Ectodermal cell (in vitro differentiated cells): ENCODE measurements at regions not wholly inside any gene's neighbourhood (a gene's known extent, or its start where the extent isn't known, plus 50 kb on each side); places are given as distances from the start of the nearest gene placed in this dataset.
A peak's percentile ranks its signal among the peaks of the same experiment; 100 is the strongest.

Experiments
- H3K27ac ChIP-seq: 2 replicates; pipeline ENCODE4 v1.7.0; 2013; ENCODE audit warnings: mild to moderate bottlenecking, low read depth, low read length; ENCODE audit not compliant: insufficient read depth, poor library complexity, severe bottlenecking
- H3K27me3 ChIP-seq: 2 replicates; pipeline ENCODE4 v1.7.0; 2013; ENCODE audit warnings: mild to moderate bottlenecking, low read length; ENCODE audit not compliant: insufficient read depth, control insufficient read depth, poor library complexity, severe bottlenecking
- H3K36me3 ChIP-seq: one replicate; pipeline ENCODE4 v1.7.0; 2013; ENCODE audit warnings: low read length; ENCODE audit not compliant: control insufficient read depth, insufficient read depth
- H3K4me1 ChIP-seq: one replicate; pipeline ENCODE4 v1.7.0; 2013; ENCODE audit warnings: low read length; ENCODE audit not compliant: control insufficient read depth, insufficient read depth
- H3K4me3 ChIP-seq: 2 replicates; pipeline ENCODE4 v1.7.0; 2013; ENCODE audit warnings: low read depth, low read length, control low read depth; ENCODE audit not compliant: insufficient read depth
- H3K9me3 ChIP-seq: 2 replicates; pipeline ENCODE4 v1.7.0; 2013; ENCODE audit warnings: mild to moderate bottlenecking, low read length, moderate library complexity; ENCODE audit not compliant: control insufficient read depth
- WGBS, 2 experiments: methylation state at CpG; one replicate each; pipeline ENCODE4 v1.1.7; 2013; ENCODE audit warnings: missing lambda C conversion rate in 2 of 2; 5-methylcytosine and 5-hydroxymethylcytosine counted together

GRCh38 chr19:34595683-34596082 is 81.3 kb downstream of the SCGB2B2 start:
- Histone ChIP-seq H3K27ac (no peak overlapping the region), H3K4me3 (no peak overlapping the region), H3K4me1 (no peaks in the 10 kb centered on the region), H3K36me3 (no peaks in the 10 kb centered on the region), H3K9me3 (no peaks in the 10 kb centered on the region), H3K27me3 (no peaks in the 10 kb centered on the region)
- 78 to 79% methylated on average over 10 of the region's 10 CpGs for WGBS, 2 experiments

DNA sequence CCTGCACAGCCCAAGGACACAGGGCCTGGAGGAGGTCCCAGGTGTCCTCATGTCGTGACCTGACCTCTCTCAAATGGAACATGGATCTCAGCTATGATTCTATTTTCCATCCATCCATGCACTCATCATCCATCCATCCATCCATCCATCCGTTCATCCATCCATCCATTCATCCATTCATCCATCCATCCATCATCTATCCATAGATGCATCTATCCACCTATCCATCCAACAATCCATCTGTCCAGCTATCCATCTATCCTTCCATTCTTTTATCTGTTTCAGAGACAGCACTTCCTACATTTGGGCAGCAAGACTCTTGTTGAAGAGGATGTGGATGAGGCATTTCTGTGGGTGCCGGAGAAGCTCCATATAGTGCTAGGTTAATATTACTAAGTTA is 86.7 kb downstream of the SCGB2B2 start:
- H3K9me3 ChIP-seq = no peaks in the 10 kb centered on the region
- H3K4me3 ChIP-seq = no peak overlapping the region
- no peaks in the 10 kb centered on the region for H3K4me1 ChIP-seq
- WGBS, 2 experiments = 50 to 65% methylated on average over 2 of the region's 3 CpGs
- no peak overlapping the region for H3K27ac ChIP-seq
- no peaks in the 10 kb centered on the region for H3K36me3 ChIP-seq
- H3K27me3 ChIP-seq = no peaks in the 10 kb centered on the region

DNA sequence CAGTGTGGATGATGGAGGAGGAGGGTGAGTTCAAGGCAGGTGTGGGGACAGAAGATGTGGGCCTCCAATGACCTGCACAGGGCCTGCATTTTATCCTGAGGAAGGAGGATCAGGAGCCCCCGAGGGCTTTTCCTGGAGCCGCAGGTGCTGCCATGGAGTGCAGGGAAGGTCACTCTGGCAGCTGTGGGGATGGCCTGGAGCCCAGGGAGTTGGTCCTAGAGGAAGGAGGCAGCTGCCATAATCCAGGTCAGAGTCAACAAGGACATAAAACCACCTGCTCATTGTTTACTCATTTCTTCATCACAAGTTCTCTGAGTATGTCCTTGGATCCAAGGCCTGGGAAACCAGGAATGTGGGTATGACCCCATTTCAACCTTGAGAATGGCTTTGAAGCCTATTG is 87.2 kb downstream of the SCGB2B2 start:
- 84 to 87% methylated on average over 2 of the region's 2 CpGs for WGBS, 2 experiments
- Histone ChIP-seq H3K4me3 (no peak overlapping the region), H3K9me3 (no peaks in the 10 kb centered on the region), H3K27me3 (no peaks in the 10 kb centered on the region), H3K27ac (no peak overlapping the region), H3K4me1 (no peaks in the 10 kb centered on the region), H3K36me3 (no peaks in the 10 kb centered on the region)

DNA sequence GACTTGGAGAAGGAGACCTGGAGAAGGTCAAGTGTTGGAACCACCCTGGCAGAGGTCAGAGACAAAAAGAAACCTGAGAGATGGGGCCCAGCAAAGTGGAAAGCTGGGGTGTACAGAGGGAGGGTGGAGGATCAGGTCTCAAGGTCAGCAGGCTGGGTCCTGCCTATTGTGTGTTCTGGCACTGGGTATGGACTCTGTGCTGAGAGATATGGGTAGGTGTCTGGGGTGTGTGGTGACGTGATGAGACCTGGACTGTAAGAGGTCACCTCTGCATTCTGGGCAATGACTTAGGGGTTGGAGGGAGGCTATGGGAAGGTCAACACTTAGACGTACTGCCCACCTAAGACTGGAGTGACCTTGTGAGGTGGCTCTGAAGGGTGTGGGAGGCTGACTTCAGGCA is 88.1 kb downstream of the SCGB2B2 start:
- no peaks in the 10 kb centered on the region for H3K9me3 ChIP-seq
- H3K27ac ChIP-seq = no peak overlapping the region
- H3K36me3 ChIP-seq = no peaks in the 10 kb centered on the region
- H3K4me1 ChIP-seq = no peaks in the 10 kb centered on the region
- H3K4me3 ChIP-seq = no peak overlapping the region
- 83 to 85% methylated on average over 2 of the region's 2 CpGs for WGBS, 2 experiments
- H3K27me3 ChIP-seq = no peaks in the 10 kb centered on the region

DNA sequence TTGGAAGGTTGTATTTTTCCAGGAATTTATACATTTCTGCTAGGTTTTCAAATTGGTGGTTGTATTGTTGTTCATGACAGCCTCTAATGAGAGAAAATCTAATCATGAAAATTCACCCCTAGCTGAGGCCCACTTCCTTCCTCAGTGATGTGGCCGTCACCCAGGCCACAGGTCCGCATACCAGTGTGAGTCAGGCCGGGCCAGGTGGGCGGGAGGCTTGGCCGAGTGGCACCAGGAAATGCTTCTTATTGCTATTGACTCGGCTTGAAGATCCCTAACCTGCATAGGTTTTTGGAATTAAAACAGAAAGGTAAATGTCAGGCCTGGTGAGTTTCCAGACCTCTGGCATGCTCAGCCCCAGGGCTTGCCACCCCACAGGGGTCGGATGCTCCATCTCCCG is 88.7 kb downstream of the SCGB2B2 start:
- H3K36me3 ChIP-seq = no peaks in the 10 kb centered on the region
- H3K4me3 ChIP-seq = no peak overlapping the region
- no peak overlapping the region for H3K27ac ChIP-seq
- H3K9me3 ChIP-seq = no peaks in the 10 kb centered on the region
- 82 to 83% methylated on average over 8 of the region's 8 CpGs for WGBS, 2 experiments
- no peaks in the 10 kb centered on the region for H3K4me1 ChIP-seq
- no peaks in the 10 kb centered on the region for H3K27me3 ChIP-seq

GRCh38 chr19:34580408-34580807 is 96.6 kb downstream of the SCGB2B2 start:
- H3K9me3 ChIP-seq = no peaks in the 10 kb centered on the region
- H3K4me3 ChIP-seq = no peak overlapping the region
- 70 to 71% methylated on average over 8 of the region's 8 CpGs for WGBS, 2 experiments
- H3K27me3 ChIP-seq = peaks cover 30% of the 10 kb centered on the region
- H3K27ac ChIP-seq = no peak overlapping the region
- no peaks in the 10 kb centered on the region for H3K36me3 ChIP-seq
- no peaks in the 10 kb centered on the region for H3K4me1 ChIP-seq

DNA sequence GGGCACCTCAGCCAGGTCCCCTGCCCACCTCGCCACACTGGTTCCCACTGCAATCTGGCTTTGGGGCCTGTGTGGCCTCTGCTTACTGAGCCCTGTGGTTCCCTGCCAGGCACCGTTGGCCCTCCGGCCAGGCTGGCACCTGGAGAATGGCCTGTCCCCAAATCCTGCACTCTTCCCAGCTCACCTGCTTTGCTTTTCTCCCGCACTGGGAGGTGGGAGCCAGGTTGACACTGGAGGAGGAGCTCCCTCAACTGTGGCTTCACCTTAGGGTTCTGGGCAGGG is 97.0 kb downstream of the SCGB2B2 start:
- Histone ChIP-seq H3K4me3 (no peak overlapping the region), H3K27ac (no peak overlapping the region), H3K4me1 (no peaks in the 10 kb centered on the region), H3K36me3 (no peaks in the 10 kb centered on the region), H3K27me3 (peaks cover 30% of the 10 kb centered on the region), H3K9me3 (no peaks in the 10 kb centered on the region)
- 90 to 92% methylated on average over 4 of the region's 4 CpGs for WGBS, 2 experiments

DNA sequence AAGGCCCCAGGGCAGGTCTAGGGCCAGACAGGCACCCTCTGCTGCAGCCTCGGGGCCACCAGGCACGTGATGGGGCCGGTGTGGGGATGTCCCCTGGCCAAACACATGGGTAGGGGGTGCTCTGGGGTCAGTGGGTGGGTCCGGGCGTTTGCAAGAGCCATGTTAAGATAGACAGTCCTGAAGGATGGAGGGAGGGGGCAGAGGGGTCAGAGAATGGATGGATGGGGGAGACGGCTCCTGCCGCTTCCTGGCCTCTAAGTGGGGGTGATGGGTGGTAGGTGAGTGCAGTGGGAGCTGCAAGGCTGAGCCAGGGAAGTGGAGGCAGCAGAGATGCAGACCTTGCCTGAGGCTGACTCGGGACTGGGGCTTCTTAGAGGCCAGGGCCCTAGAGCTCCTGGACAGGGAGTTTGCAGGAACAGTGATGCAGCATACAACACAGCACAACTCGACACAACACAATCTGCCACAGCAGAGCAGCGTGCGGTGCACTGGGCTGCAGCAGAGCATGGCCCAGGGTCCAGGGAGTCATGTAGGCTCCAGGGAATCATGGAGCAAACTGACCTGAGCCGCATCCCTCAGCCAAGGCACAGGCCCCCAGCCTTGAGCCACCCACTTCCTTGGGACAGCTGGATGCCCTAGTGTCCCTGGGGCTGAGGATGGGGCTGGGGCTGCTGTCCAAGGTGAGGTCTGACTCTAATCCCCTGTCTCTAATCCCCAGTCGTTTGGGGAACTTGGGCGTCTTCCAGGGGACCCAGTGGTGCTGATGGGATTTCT is 97.5 kb downstream of the SCGB2B2 start:
- Histone ChIP-seq H3K4me3 (no peak overlapping the region), H3K36me3 (no peaks in the 10 kb centered on the region), H3K27me3 (peaks cover 30% of the 10 kb centered on the region), H3K9me3 (no peaks in the 10 kb centered on the region), H3K27ac (no peak overlapping the region), H3K4me1 (no peaks in the 10 kb centered on the region)
- 81 to 83% methylated on average over 14 of the region's 14 CpGs for WGBS, 2 experiments

DNA sequence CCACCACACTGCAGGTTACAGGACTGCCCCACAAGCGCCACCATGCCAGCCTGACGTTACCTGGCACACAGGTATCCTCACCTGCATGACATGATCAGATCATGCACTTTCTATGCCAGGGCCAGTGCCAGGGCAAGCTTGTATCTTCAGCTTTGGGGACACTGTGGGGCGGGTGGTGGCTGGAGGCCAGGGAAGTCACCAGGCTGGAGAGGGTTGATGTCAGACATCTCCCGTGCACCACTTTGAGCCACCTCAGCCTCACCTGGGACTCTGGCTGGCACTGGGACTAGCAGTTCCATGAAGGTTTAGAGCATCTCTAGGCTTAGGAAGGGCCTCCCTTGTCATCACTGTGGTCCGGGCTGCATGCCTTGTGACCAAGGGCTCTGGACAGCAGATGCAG is 97.2 kb downstream of the WTIP start:
- 90 to 92% methylated on average over 5 of the region's 5 CpGs for WGBS, 2 experiments

DNA sequence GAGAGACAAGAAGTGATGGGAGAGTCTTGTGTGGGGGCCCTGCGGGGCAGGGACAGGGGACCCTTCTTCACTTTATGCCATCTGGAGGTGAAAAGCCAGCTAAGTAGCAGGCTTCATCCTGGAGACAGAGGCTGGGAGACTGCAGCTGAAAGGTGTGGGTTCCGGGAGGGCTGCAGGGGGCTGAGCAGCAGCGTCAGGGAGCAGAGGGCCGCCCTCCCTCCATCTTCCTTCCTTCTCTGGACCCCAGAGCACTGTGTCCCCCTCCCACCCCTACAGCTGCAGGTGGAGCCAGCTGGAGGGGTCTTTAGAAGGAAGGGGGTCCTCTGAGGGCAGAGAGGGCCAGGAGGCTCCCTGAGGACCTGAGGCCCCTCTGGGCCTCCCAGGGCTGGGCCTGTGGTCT is 96.6 kb downstream of the WTIP start:
- H3K4me1 ChIP-seq = no peaks in the 10 kb centered on the region
- no peaks in the 10 kb centered on the region for H3K9me3 ChIP-seq
- no peaks in the 10 kb centered on the region for H3K36me3 ChIP-seq
- H3K27me3 ChIP-seq = peaks cover 30% of the 10 kb centered on the region
- H3K27ac ChIP-seq = no peak overlapping the region
- 81 to 93% methylated on average over 3 to 4 of the region's 4 CpGs for WGBS, 2 experiments
- H3K4me3 ChIP-seq = peak overlapping the region; percentile 20

More for the DNA sequence above, 97.2 kb downstream of the WTIP start:
- Histone ChIP-seq H3K27me3 (peaks cover 30% of the 10 kb centered on the region), H3K36me3 (no peaks in the 10 kb centered on the region), H3K4me3 (no peak overlapping the region), H3K9me3 (no peaks in the 10 kb centered on the region), H3K27ac (no peak overlapping the region), H3K4me1 (no peaks in the 10 kb centered on the region)
